GM12874 (cell line): ENCODE measurements at regions not wholly inside any gene's neighbourhood (a gene's known extent, or its start where the extent isn't known, plus 50 kb on each side); places are given as distances from the start of the nearest gene placed in this dataset.

Experiments
- CTCF ChIP-seq: IDR thresholded peaks from 2 replicates; pipeline ENCODE4 v1.5.1; 2011; ENCODE audit warnings: low read depth, mild to moderate bottlenecking, control low read depth, low read length, moderate library complexity; ENCODE audit not compliant: insufficient read depth

- no peak for TF ChIP-seq CTCF
Observed at GRCh38 chr1:184889166-184889565, 85.1 kb downstream of the NIBAN1 start.

GRCh38 chr1:184888505-184888904 lies 85.8 kb downstream of the NIBAN1 start:
- no peak for TF ChIP-seq CTCF

- no peak for TF ChIP-seq CTCF
Observed at GRCh38 chr1:184882957-184883815, 91.1 kb downstream of the NIBAN1 start.

- no peak for TF ChIP-seq CTCF
Observed at GRCh38 chr1:184881941-184882913, 92.1 kb downstream of the NIBAN1 start.

- no peak for TF ChIP-seq CTCF
Observed at GRCh38 chr1:184879876-184880557, 94.3 kb downstream of the NIBAN1 start.

- no peak for TF ChIP-seq CTCF
Observed at GRCh38 chr1:184878602-184879001, 95.7 kb downstream of the NIBAN1 start.

- TF ChIP-seq CTCF = no peak
Observed at GRCh38 chr1:184878002-184878401, 96.3 kb downstream of the NIBAN1 start.
